ENCODE measurements at regions not wholly inside any gene's neighbourhood (a gene's known extent, or its start where the extent isn't known, plus 50 kb on each side); places are given as distances from the start of the nearest gene placed in this dataset.
A peak's percentile ranks its signal among the peaks of the same experiment; 100 is the strongest.
"Not testable (repeated sequence)": the region's sequence is repeated elsewhere in the genome, so short reads cannot be mapped to it uniquely, and the experiment has no call there.

GRCh38 chr11:16511116-16512114 lies 155.1 kb upstream of the SOX6 start:
- no peaks in the 10 kb centered on the region for H3K9me3 ChIP-seq (ENCODE audit: insufficient read depth, low read depth, low read length)
- Mint-ChIP-seq H3K9me3 (ENCODE audit: unreplicated experiment) (peaks cover 3% of the 10 kb centered on the region), H3K27ac (ENCODE audit: unreplicated experiment) (peak overlapping the region; percentile 88), H3K27me3 (ENCODE audit: low read depth, unreplicated experiment) (no peaks in the 10 kb centered on the region), H3K4me1 (ENCODE audit: low read depth, unreplicated experiment) (peaks cover 36% of the 10 kb centered on the region), H3K36me3 (ENCODE audit: low read depth, unreplicated experiment) (no peaks in the 10 kb centered on the region), H3K4me3 (ENCODE audit: unreplicated experiment) (no peak overlapping the region)
- H3K4me2 ChIP-seq (ENCODE audit: low read length): peak overlapping the region; percentile 44
- H3K4me3 ChIP-seq (ENCODE audit: insufficient read depth, low read depth, low read length): no peak overlapping the region
- H3K4me1 ChIP-seq (ENCODE audit: insufficient read depth, low read length): peaks cover 6% of the 10 kb centered on the region
- H3K79me2 ChIP-seq (ENCODE audit: insufficient read depth, low read length): no peaks in the 10 kb centered on the region
- H3K36me3 ChIP-seq (ENCODE audit: insufficient read depth, low read length): no peaks in the 10 kb centered on the region
- H2AFZ ChIP-seq (ENCODE audit: low read depth, low read length): no peak overlapping the region
- H3K9ac ChIP-seq (ENCODE audit: low read length): no peak overlapping the region
- DNase-seq (ENCODE audit: low read depth): peak; percentile 86
- peak overlapping the region; percentile 1 for H3K27ac ChIP-seq (ENCODE audit: low read depth, low read length)
- TF ChIP-seq CTCF (IDR thresholded peaks at IDR 0.05; ENCODE audit: insufficient read depth, low read depth, low read length) (no peak), EZH2 (IDR thresholded peaks at IDR 0.05; ENCODE audit: insufficient read depth, low read length) (no peak)
- H4K20me1 ChIP-seq (ENCODE audit: insufficient read depth, low read length): no peaks in the 10 kb centered on the region
- H3K27me3 ChIP-seq (ENCODE audit: insufficient read depth, low read length): no peaks in the 10 kb centered on the region
- FAIRE-seq: no peak

- Histone ChIP-seq H3K4me3 (ENCODE audit: insufficient read depth, low read depth, low read length) (no peak overlapping the region), H3K27ac (ENCODE audit: low read depth, low read length) (no peak overlapping the region), H2AFZ (ENCODE audit: low read depth, low read length) (no peak overlapping the region), H3K4me1 (ENCODE audit: insufficient read depth, low read length) (no peaks in the 10 kb centered on the region), H3K36me3 (ENCODE audit: insufficient read depth, low read length) (no peaks in the 10 kb centered on the region), H4K20me1 (ENCODE audit: insufficient read depth, low read length) (no peaks in the 10 kb centered on the region), H3K79me2 (ENCODE audit: insufficient read depth, low read length) (no peaks in the 10 kb centered on the region), H3K27me3 (ENCODE audit: insufficient read depth, low read length) (no peaks in the 10 kb centered on the region), H3K9ac (ENCODE audit: low read length) (no peak overlapping the region), H3K9me3 (ENCODE audit: insufficient read depth, low read depth, low read length) (no peaks in the 10 kb centered on the region), H3K4me2 (ENCODE audit: low read length) (no peak overlapping the region)
- TF ChIP-seq EZH2 (IDR thresholded peaks at IDR 0.05; ENCODE audit: insufficient read depth, low read length) (no peak), CTCF (IDR thresholded peaks at IDR 0.05; ENCODE audit: insufficient read depth, low read depth, low read length) (no peak)
- DNase-seq (ENCODE audit: low read depth) (no peak), FAIRE-seq (no peak)
- H3K4me1 Mint-ChIP-seq (ENCODE audit: low read depth, unreplicated experiment): peaks cover 16% of the 10 kb centered on the region
- H3K4me3 Mint-ChIP-seq (ENCODE audit: unreplicated experiment): no peak overlapping the region
- no peak overlapping the region for H3K27ac Mint-ChIP-seq (ENCODE audit: unreplicated experiment)
- no peaks in the 10 kb centered on the region for H3K27me3 Mint-ChIP-seq (ENCODE audit: low read depth, unreplicated experiment)
- peaks cover 3% of the 10 kb centered on the region for H3K9me3 Mint-ChIP-seq (ENCODE audit: unreplicated experiment)
- no peaks in the 10 kb centered on the region for H3K36me3 Mint-ChIP-seq (ENCODE audit: low read depth, unreplicated experiment)
Measured at GRCh38 chr11:16505481-16505880, 149.1 kb upstream of the SOX6 start.

- H3K27me3 ChIP-seq (ENCODE audit: insufficient read depth, low read length); H3K27me3 Mint-ChIP-seq (ENCODE audit: low read depth, unreplicated experiment); H3K27ac Mint-ChIP-seq (ENCODE audit: unreplicated experiment); H3K4me3 ChIP-seq (ENCODE audit: insufficient read depth, low read depth, low read length); DNase-seq (ENCODE audit: low read depth); H3K4me1 Mint-ChIP-seq (ENCODE audit: low read depth, unreplicated experiment); H4K20me1 ChIP-seq (ENCODE audit: insufficient read depth, low read length); H3K4me1 ChIP-seq (ENCODE audit: insufficient read depth, low read length); H3K4me3 Mint-ChIP-seq (ENCODE audit: unreplicated experiment); H3K79me2 ChIP-seq (ENCODE audit: insufficient read depth, low read length); H3K27ac ChIP-seq (ENCODE audit: low read depth, low read length); FAIRE-seq; H3K9ac ChIP-seq (ENCODE audit: low read length); H3K4me2 ChIP-seq (ENCODE audit: low read length); H3K9me3 Mint-ChIP-seq (ENCODE audit: unreplicated experiment); H3K9me3 ChIP-seq (ENCODE audit: insufficient read depth, low read depth, low read length); H2AFZ ChIP-seq (ENCODE audit: low read depth, low read length); H3K36me3 ChIP-seq (ENCODE audit: insufficient read depth, low read length); H3K36me3 Mint-ChIP-seq (ENCODE audit: low read depth, unreplicated experiment): not testable (repeated sequence)
Measured at GRCh38 chr11:16503891-16504290, 147.5 kb upstream of the SOX6 start.

Measured in astrocyte (in vitro differentiated cells and primary cell).